Omental fat pad (tissue), 3 donors: ENCODE measurements at regions not wholly inside any gene's neighbourhood (a gene's known extent, or its start where the extent isn't known, plus 50 kb on each side); places are given as distances from the start of the nearest gene placed in this dataset.

Experiments used
- ATAC-seq: fragments of 150-250 bp; one replicate; pipeline ENCODE4 v1.9.1; 2016; ENCODE audit warnings: mild to moderate bottlenecking, moderate library complexity; ENCODE audit not compliant: low FRiP score
- DNase-seq: peaks from one replicate; pipeline ENCODE4 v3.0.0-alpha.2; 2019; ENCODE audit warnings: low spot score
- CTCF ChIP-seq, 3 donors: fragments of 450-650 bp; IDR thresholded peaks; one replicate each; pipeline ENCODE4 v1.5.1; 2016 to 2017; ENCODE audit warnings: antibody characterized with exemption in 3 of 3, mild to moderate bottlenecking in 3 of 3, moderate library complexity in 2 of 3

GRCh38 chr12:47319746-47320145 lies 240.0 kb upstream of the AMIGO2 start:
- no peak for DNase-seq
- no peak for ATAC-seq
- TF ChIP-seq CTCF (IDR thresholded peaks at IDR 0.05) = no peak

GRCh38 chr12:47318963-47319362 lies 239.2 kb upstream of the AMIGO2 start:
- TF ChIP-seq CTCF (IDR thresholded peaks at IDR 0.05) = no peak
- no peak for ATAC-seq
- no peak for DNase-seq

GRCh38 chr12:47317175-47317915 lies 237.6 kb upstream of the AMIGO2 start:
- ATAC-seq = no peak
- TF ChIP-seq CTCF (IDR thresholded peaks at IDR 0.05) = no peak
- DNase-seq = no peak

- DNase-seq (no peak), ATAC-seq (no peak)
- TF ChIP-seq CTCF (IDR thresholded peaks at IDR 0.05) = no peak
These were observed 236.9 kb upstream of the AMIGO2 start for GRCh38 chr12:47316609-47317049.

GRCh38 chr12:47314996-47315395 lies 235.2 kb upstream of the AMIGO2 start:
- no peak for ATAC-seq
- no peak for TF ChIP-seq CTCF (IDR thresholded peaks at IDR 0.05)
- DNase-seq = no peak

- DNase-seq (no peak), ATAC-seq (no peak)
- TF ChIP-seq CTCF (IDR thresholded peaks at IDR 0.05) = no peak
These were observed 233.2 kb upstream of the AMIGO2 start for GRCh38 chr12:47312808-47313426.

- DNase-seq (no peak), ATAC-seq (no peak)
- no peak for TF ChIP-seq CTCF (IDR thresholded peaks at IDR 0.05)
These were observed 232.4 kb upstream of the AMIGO2 start for GRCh38 chr12:47312147-47312546.
